Transverse colon (tissue), 4 donors: ENCODE measurements at regions not wholly inside any gene's neighbourhood (a gene's known extent, or its start where the extent isn't known, plus 50 kb on each side); places are given as distances from the start of the nearest gene placed in this dataset.

Source experiments
- EP300 ChIP-seq: sonication (generic); formaldehyde crosslinking; IDR thresholded peaks from one replicate; pipeline ENCODE4 v1.6.1; 2017; ENCODE audit warnings: antibody characterized with exemption, low read depth
- POLR2AphosphoS5 ChIP-seq, 3 donors: sonication (generic); formaldehyde crosslinking; IDR thresholded peaks; one replicate each; pipeline ENCODE4 v1.6.1; 2016; ENCODE audit warnings: antibody characterized with exemption in 3 of 3
- TF ChIP-seq, protein P1 (sequence below), 5 experiments: fragments of 200-600 bp in 3 of 5; fragments of 450-650 bp in 2 of 5; sonication (generic) in 3 of 5; IDR thresholded peaks; 1 replicate in 2 of 5; 2 replicates in 3 of 5; pipeline ENCODE4 v1.5.1; 2016 to 2017; ENCODE audit warnings: antibody characterized with exemption in 5 of 5, inconsistent platforms in 3 of 5, mild to moderate bottlenecking in 2 of 5, moderate library complexity in 1 of 5

DNA sequence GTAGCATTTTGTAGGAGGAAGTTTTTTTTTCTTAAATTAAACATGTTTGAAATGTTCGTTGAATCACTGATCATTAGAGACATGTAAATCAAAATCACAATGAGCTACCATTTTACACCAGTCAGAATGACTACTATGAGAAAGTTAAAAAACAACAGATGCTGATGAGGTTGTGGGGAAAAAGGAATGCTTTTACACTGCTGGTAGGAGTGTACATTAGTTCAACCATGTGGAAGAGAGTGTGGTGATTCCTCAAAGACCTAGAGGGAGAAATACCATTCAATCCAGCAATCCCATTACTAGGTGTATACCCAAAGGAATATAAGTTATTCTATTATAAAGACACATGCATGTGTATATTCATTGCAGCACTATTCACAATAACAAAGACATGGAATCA is 122.0 kb upstream of the ARGLU1 start:
- TF ChIP-seq, protein P1, sequence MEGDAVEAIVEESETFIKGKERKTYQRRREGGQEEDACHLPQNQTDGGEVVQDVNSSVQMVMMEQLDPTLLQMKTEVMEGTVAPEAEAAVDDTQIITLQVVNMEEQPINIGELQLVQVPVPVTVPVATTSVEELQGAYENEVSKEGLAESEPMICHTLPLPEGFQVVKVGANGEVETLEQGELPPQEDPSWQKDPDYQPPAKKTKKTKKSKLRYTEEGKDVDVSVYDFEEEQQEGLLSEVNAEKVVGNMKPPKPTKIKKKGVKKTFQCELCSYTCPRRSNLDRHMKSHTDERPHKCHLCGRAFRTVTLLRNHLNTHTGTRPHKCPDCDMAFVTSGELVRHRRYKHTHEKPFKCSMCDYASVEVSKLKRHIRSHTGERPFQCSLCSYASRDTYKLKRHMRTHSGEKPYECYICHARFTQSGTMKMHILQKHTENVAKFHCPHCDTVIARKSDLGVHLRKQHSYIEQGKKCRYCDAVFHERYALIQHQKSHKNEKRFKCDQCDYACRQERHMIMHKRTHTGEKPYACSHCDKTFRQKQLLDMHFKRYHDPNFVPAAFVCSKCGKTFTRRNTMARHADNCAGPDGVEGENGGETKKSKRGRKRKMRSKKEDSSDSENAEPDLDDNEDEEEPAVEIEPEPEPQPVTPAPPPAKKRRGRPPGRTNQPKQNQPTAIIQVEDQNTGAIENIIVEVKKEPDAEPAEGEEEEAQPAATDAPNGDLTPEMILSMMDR (IDR thresholded peaks at IDR 0.05) = no peak
- TF ChIP-seq EP300 (no peak), POLR2AphosphoS5 (IDR thresholded peaks at IDR 0.05) (no peak)
